NCI-H2081 treated with DMSO at 0.1 percent for 48 hours (cell line): ENCODE measurements at regions not wholly inside any gene's neighbourhood (a gene's known extent, or its start where the extent isn't known, plus 50 kb on each side); places are given as distances from the start of the nearest gene placed in this dataset.
"Not testable (repeated sequence)": the region's sequence is repeated elsewhere in the genome, so short reads cannot be mapped to it uniquely, and the experiment has no call there.

Source experiments
- DNase-seq: peaks from one replicate; lab custom pipeline; 2025; lab: John Stamatoyannopoulos, UW

DNA sequence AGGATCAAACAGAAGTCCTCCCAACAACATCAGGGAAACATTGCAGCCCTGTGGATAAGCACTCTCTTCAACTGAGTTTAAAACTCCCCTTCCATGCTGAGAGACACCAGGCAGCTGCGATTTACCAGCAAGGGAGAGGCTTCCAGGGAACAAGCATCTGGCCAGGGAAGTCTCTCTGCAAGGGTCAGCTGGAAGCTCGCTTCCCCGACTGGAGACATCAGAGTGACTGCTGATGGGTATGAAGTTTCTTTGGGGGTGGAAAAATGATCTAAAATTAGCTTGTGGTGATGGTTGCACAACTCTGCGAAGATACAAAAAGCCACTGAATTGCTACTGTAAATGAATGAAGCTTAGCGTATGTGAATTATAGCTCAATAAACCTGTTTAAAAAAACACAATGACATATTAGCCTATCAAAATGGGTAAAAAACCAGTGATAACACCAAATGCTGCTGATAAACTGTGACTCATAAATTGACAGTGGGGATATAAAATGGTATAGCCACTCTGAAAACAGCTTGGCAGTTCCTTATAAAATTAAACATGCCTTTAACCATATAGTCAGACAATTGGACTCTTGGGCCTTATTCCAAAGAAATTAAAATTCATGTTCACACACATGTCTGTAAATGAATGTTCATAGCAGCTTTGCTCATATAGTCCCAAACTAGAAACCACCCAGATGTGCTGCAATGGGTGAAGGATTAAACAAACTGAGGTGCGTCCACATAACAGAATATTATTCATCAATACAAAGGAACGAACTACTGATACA lies 1082.0 kb downstream of the SOCS6 start:
- DNase-seq, result no peak

DNA sequence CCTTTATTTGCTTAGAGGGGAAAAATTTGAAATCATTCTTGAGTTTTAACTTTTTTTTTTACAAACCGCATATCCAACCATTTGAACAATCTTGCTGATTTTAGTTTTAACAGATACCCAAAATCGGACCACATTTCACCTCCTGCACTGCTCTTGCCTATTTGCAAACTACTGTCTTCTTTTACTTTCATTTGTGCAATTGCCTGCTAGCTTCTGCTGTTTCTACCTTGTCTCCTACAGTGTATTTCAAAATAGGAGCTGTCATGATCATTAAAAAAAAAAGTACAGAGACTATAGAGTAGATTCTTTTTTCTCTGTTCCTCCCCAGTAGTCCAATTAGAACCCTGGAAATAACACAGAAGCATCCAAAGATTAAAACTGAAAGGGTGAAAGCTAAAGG lies 1081.2 kb downstream of the SOCS6 start:
- no peak for DNase-seq

DNA sequence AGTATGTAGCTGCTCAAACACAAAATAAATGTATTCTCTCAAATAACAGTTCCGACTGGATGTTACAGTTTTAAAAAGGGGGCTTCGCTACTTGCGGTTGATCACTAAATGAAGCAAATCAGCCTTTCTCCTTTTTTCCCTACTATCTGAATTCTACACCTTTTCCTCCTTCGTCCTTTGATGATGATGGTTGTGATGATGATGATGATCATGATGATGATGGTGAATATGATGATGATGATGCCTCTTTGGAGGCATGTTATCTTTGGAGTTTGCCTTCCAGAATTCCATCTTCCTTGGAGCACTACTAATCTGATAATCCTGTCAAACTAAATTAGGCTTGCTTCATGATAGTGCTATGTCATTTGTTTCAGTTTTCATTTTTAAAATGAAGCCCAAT lies 1073.3 kb downstream of the SOCS6 start:
- no peak for DNase-seq

DNA sequence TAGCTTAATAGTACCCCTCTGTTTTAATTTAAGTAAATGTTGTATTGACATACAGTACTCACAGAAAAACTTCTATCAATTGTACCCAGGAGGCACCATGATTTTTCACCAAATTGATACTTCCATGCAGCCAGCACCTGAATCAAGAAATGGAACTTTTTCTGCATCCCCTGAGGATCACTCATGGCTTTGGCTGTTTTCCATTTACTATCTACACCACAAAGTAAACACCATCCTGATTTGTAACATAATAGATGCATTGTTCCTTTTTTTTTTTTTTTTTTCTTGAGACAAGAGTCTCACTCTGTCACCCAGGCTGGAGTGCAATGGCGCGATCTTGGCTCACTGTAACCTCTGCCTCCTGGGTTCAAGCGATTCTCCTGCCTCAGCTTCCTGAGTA lies 1066.8 kb downstream of the SOCS6 start:
- not testable (repeated sequence) for DNase-seq

DNA sequence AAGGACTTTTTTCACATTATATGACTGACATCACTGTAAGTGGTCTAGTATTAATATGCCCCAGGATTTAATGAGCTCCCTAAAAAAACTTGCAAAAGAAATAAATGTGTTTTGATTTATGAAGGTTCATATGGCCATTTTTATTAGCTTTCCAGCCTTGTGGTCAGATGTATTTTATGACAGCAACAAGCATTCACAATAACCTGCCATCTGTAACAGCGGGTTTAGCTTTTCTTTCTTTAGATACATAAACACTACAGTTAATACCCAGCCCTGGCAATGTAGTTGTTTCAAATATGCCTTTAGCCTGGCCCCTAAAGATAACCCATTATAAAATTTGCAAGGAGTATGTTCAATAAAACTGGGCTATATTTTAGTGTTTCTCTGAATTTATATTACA lies 1063.8 kb downstream of the SOCS6 start:
- DNase-seq, result no peak

DNA sequence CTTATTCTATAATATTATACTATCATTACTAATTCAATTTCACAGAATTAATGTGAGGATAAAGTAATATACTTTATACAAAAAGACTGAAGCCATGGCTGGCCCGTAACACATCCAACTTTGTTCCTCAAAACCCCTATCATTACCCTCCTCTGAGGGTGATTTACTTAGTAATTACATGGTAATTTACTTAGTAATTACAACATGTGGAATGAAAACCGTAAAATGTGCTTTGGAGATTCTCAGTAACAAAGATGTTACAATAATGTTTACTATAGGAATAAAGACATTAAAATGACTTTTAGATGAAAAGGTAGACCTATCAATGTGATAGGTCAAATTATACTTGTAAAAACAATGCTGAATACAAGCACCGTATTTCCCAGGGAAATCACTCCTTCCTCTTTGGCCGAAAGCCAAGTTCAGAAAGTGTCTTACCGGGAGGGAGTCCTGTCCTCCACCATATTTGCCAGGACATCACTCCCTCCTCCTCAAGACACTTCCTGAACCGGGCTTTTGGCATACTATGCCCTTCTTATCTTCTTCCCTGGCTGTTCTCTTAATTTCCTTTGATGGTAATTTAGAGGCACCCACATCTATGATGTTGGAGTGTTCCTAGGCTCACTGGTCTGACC lies 1047.8 kb downstream of the SOCS6 start:
- DNase-seq, result no peak

DNA sequence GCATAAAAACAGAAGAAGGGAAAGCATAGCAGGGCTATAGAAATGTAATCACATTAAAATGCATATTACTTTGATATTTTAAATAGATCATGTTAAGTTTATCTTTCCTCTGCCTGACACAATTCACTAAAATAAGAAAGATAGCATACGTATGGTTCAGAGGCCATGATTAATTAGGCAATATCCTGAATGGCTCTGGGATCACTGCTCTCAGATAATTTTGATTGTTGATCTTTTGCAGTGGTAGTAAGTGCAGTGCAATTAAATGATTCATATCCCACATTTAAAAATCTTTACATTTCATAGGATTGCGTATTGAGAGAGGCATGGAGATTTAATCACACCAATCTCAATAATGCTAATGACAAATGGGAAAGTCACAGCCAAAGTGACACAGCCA lies 1040.7 kb downstream of the SOCS6 start:
- no peak for DNase-seq

DNA sequence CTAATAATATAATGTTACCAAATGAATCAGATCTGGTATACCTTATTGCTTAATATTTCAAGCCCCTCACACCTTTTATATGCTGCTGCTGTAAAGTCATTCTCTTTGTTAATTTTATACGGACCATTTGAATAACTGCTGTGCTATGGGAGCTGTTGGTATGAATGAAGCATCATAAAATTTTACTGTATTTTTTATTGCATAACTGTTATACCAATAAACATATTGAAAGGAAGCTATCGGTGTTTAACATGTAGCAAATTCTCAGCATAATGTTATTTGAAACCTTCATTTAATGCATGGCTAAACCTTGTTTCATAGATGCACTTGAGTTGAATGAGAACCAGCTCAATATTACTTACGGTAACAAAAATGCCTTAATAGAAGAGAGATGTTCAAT lies 1040.3 kb downstream of the SOCS6 start:
- DNase-seq, result no peak

DNA sequence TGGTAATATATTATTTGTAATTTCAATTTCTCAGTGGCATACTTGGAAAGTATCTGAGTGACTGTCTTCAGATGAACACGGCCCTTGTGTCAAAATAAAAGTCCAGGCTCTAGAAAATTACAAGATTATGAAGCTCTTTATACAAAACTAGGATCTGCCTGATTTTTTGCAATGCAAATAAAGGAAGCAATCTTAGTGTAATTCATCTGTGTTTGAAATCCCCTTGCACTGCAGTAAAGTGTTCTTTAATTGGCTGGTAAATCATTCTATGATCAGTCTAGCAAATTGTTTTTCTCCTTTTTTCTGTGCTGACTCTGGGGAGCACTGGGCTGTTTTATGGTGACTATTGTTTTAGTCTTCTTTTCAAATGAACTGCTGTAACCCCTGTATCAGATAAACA lies 1039.0 kb downstream of the SOCS6 start:
- no peak for DNase-seq

DNA sequence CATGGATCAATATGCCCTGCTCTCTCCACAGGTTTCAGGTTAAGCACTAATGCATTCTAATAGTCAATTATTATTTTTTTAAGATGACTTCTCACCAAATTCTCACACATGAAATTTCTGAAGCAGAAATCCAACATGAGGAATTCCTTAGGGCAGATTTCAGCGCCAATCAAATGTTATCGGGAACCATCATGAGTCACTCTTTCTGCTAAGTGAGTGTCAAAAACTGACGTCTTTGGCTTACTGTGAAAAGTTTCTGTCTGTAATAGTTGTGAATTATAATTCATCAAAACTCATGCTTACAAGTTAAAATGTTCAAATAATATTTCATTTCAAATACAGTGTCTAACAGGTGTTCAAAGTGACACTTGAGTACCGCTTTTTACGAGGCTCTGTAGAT lies 1038.6 kb downstream of the SOCS6 start:
- DNase-seq, result no peak

DNA sequence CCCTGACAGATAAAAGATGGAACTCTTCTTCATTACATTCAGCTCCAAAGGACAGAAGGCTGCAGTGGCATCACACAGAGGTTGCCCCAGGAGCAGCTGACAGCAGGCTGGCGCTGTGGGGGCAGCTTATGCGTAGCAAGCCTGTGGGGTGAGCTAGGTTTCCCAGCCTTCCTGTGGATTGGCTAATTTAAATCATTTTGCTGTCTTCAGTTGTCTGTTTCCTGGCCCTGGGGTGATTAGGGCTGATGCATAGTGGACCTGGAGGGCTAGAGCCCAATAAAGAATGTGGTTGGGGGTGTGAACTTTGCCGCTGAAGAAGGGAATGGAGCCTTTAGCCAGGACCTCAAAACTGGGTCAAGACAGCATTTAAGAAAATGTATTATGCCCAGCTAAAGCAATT lies 1038.0 kb downstream of the SOCS6 start:
- DNase-seq, result no peak

DNA sequence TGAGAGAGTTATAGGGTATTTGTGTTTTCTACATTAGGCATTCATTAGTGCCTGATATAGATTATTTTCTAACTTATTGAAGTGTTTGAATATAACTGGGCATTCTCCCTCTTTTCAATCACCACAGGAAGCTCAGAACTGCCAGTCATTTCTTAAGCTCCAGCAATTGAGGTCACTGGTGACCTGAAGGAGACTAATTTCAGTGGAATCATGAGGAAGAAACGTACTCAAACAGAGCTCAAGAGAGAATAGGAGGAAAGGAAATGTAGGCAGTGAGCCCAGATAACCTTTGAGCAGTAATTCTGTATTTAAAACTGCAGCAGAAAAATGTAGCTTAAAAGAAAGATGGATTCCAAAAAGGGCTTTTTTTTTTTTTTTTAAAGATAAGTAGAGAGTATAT lies 1035.5 kb downstream of the SOCS6 start:
- DNase-seq, result no peak

DNA sequence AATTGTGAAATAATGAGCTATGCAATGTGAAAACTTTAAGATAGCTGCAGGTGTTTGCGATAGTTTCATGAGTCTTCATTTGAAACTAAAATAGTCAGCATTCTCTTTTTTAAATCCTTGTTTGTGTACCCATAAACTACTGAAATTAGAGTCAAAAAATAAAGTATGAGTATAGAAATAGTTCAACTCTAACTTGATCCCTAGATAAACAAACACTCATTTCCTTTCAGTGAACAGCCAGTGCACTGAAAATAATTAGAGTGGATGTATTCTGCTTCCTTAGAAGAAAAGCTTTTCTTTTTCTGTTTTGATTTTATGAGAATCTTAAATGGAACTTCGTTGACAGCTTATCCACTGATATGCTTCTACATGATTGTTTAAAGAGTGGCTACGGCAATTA lies 1033.4 kb downstream of the SOCS6 start:
- no peak for DNase-seq

DNA sequence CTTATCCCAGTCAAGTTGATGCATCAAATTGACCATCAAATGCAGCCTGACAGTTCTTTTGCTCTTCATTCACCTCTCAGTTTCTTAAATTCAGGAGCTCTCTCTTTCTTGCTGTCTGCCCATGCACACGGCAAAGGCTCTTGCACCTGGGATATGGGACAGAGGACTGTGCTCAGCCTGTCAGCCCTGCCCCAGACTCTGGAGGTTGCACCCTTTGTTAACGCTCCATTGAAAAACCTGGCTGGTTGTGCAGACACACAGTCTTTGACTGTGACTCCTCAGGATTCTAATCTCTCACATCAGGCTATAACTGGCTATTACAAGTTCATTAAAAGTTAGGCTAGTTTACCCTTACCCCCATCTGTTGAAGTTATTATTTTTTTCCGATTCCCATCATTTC lies 1032.5 kb downstream of the SOCS6 start:
- DNase-seq, result no peak

DNA sequence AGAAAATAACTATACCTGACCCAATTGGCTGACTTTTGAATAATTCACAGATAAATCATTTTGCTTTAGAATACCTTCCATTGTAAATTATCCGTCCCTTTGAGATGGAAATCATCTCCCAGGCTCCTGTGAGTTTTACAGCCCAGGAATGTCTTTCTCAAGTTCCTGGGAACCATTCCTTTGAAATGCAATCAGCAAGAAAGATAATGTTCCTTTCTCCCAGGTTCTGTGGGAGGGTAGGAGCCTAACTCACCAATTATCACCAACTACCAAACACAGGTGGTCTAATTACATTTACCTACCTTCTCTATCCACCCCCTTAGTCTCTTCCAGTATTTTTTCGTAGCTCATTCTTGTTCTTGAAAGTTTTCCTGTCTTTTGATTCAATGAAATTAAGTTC lies 1016.0 kb downstream of the SOCS6 start:
- DNase-seq, result no peak

DNA sequence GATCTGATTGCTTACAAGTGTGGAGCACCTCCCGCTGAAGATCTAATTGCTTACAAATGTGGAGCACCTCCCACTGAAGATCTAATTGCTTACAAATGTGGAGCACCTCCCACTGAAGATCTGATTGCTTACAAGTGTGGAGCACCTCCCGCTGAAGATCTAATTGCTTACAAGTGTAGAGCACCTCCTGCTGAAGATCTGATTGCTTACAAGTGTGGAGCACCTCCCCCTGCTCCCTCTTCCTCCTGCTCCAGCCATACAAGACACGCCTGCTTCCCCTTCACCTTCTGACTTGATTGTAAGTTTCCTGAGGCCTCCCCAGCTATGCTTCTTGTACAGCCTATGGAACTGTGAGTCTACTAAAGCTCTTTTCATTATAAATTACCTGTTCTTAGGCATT lies 1014.9 kb downstream of the SOCS6 start:
- not testable (repeated sequence) for DNase-seq

DNA sequence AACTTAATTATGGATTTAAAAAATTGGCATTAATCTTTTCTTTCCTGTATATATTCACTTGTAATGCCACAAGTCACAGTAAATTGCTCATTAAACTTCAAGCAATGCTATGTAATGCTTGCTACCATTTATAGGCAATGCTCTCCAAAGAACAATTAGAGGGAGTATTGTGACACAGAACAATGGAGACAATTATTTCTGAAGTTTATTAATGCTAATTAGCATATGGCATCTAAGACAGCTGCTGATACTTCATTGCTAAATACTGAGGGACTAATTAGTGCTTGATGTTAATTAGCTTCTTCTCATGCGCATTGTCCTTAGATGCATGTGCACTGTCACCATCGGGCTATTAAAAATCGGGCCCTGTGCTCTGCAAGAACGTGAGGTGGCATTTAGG lies 1012.8 kb downstream of the SOCS6 start:
- no peak for DNase-seq

DNA sequence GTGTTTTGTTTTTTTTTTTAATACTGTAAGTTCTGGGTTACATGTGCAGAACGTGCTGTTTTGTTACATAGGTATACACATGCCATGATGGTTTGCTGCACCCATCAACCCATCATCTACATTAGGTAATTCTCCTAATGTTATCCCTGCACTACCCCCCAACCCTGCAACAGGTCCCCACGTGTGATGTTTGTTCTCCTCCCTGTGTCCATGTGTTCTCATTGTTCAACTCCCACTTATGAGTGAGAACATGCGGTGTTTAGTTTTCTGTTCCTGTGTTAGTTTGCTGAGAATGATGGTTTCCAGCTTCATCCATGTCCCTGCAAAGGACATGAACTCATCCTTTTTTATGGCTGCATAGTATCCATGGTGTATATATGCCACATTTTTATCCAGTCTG lies 1005.4 kb downstream of the SOCS6 start:
- not testable (repeated sequence) for DNase-seq

DNA sequence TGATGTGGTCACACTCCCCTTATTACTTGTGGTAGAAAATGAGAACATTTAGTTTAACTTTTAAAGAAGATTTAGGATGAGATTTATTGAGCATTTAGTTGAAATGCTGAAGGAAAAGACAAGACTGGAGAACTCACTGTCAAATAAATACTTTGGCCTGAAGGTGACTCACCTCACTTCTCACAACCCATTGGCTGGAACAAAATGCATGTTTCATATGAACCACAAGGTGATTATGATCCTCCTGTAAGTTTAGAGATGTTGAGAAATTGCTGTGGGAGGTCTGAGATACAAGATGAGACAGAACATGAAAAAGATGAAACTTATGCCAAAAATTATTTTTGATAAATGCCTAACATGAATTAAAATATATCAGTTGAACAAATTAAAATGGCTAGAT lies 1004.5 kb downstream of the SOCS6 start:
- no peak for DNase-seq

DNA sequence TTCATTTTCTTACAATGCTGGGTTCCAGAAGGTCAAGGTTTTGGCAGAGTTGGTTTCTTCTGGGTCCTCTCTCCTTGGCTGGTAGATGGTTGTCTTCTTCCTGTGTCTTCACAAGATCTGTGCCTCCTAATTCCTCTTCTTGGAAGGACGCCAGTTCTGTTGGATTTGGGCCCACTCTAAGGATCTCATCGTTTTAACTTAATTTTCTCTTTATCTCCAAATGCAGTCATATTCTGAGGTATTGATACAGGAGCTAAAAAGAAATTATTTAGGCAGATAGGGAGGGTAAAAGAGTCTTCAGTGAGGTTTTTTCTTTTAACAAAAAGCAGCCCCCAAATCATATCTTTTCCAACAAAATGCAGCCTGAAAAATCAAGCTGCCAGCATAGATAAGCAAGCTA lies 998.4 kb downstream of the SOCS6 start:
- DNase-seq, result no peak

DNA sequence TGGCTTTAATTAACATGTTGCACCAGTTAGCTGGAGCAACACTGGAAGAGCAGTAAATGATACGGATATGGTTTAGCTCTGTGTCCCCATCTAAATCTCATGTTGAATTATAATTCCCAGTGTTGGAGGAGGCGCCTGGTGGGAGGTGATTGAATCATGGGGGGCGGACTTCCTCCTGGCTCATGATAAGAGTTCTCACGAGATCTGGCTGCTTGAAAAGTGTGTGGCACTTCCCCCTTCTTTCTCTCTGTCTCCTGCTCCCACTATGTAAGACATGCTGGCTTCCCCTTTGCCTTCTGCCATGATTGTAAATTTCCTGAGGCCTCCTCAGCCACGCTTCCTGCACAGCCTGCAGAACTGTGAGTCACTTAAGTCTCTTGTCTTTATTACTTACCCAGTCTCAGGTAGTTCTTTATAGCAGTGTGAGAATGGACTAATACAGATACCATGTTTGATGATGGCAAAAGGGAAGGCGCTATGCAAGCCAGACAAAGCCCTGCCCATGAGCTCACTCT lies 963.6 kb downstream of the SOCS6 start:
- DNase-seq, result no peak

DNA sequence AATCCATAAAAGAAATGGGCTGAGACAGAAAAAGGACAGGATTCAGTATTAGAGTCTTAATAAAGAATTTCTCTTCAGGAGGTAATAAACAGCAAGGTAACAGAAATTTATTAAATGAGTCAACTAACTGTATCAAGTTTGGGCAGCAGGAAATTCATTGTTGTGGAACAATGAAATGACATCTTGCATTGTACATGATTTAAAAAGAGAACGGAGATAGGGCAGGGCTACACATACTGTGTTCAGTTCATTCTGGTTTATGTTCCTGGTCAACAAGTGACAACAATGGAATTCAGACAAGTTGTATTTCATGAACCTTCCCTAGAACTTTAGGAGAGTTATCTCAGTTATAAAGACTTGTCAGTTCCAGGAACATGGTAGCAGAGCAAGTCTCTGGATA lies 961.3 kb downstream of the SOCS6 start:
- DNase-seq, result no peak

DNA sequence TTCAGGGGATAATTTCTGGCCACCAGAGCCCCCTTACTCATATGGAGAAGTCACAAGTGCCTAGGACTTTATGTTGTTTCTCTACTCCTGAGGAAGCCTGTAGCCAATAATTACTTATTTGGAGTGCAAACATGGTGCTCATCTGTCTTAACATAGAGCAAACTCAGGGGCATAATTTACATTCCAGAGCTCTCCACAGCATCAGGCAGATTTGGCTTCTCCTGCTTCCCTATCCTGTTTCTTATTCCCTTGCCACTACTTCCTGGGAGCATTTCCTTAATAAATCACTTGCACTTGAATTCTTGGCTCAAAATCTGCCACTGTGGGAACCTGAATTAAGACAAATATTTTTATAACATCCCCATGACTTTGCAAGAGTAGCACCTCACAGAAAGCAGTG lies 960.9 kb downstream of the SOCS6 start:
- no peak for DNase-seq

DNA sequence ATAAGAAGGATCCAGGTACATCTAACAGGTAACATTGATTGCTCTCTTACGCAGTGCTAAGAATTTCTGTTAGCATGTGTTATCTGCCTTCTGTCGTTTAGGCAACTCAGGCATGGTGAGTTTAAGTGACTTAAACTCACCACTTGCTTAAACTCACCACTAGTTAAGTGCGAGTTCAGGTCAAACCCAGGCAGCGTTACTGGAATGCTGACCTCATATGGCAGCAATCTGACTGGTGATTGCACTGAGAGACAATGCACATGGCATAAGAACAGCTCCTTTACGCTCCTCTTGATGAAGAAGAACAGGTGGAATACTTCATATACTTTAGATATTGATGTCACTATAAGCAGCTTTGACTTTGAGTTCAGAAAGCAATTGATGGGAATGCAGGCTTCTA lies 954.1 kb downstream of the SOCS6 start:
- no peak for DNase-seq
